H1 (cell line): ENCODE measurements at regions not wholly inside any gene's neighbourhood (a gene's known extent, or its start where the extent isn't known, plus 50 kb on each side); places are given as distances from the start of the nearest gene placed in this dataset.

Experiments
- CTCF ChIA-PET: fragments of 300-600 bp; sonication (Branson Sonifier 250); formaldehyde crosslinking; loops from one replicate; lab custom pipeline; 2021; ENCODE audit not compliant: partially characterized antibody; lab: Charles Lee
- POLR2A ChIA-PET: fragments of 300-600 bp; sonication (Branson Sonifier 250); formaldehyde crosslinking; loops from one replicate; lab custom pipeline; 2021; ENCODE audit warnings: inconsistent platforms; ENCODE audit not compliant: partially characterized antibody; lab: Charles Lee
- DNase-seq, 2 experiments: peaks; one replicate each; pipeline versions ENCODE4 v3.0.0 to v3.0.0-alpha.2; 2010 to 2022; ENCODE audit warnings: low spot score in 2 of 2, low read depth in 1 of 2, mixed read lengths in 1 of 2
- FAIRE-seq: peaks from 2 replicates; lab custom pipeline; 2011; peaks lifted over from hg19 to GRCh38; lab: Jason Lieb, UNC
- H2AFZ ChIP-seq: 2 replicates; pipeline ENCODE4 v1.8.1; 2012; ENCODE audit warnings: low read length, inconsistent platforms
- H2AK5ac ChIP-seq: 2 replicates; pipeline ENCODE4 v1.6.1; 2013; ENCODE audit warnings: low read depth, low read length
- H2BK120ac ChIP-seq: replicated peaks from 2 replicates; pipeline ENCODE3; 2013; ENCODE audit warnings: low read depth, low read length, inconsistent platforms
- H2BK12ac ChIP-seq: 2 replicates; pipeline ENCODE4 v1.6.1; 2013; ENCODE audit warnings: low read depth, low read length
- H2BK15ac ChIP-seq: 2 replicates; pipeline ENCODE4 v1.6.1; 2013; ENCODE audit warnings: low read length
- H2BK20ac ChIP-seq: 2 replicates; pipeline ENCODE4 v1.6.1; 2013; ENCODE audit warnings: low read length
- H2BK5ac ChIP-seq: 2 replicates; pipeline ENCODE4 v1.6.1; 2013; ENCODE audit warnings: low read depth, low read length
- H3K14ac ChIP-seq: 2 replicates; pipeline ENCODE4 v1.6.1; 2013; ENCODE audit warnings: inconsistent platforms; ENCODE audit not compliant: insufficient read length
- H3K18ac ChIP-seq: 2 replicates; pipeline ENCODE4 v1.6.1; 2013; ENCODE audit warnings: low read length; ENCODE audit errors: extremely low read depth
- H3K23ac ChIP-seq: 2 replicates; pipeline ENCODE4 v1.6.1; 2013; ENCODE audit warnings: inconsistent platforms; ENCODE audit not compliant: insufficient read length
- H3K23me2 ChIP-seq: 2 replicates; pipeline ENCODE4 v1.6.1; 2013; ENCODE audit warnings: low read depth, low read length
- H3K27ac ChIP-seq: 2 replicates; pipeline ENCODE4 v1.6.1; 2011; ENCODE audit warnings: low read depth, low read length, inconsistent platforms
- H3K27me3 ChIP-seq, 4 experiments: replicated peaks in 1 of 4; 1 replicate in 1 of 4; 2 replicates in 3 of 4; pipeline versions ENCODE4 v1.6.1 to v1.8.1; 2011 to 2013; ENCODE audit warnings: low read length in 3 of 4, mild to moderate bottlenecking in 3 of 4, inconsistent platforms in 2 of 4, mixed read lengths in 2 of 4, moderate library complexity in 1 of 4; ENCODE audit not compliant: control insufficient read depth in 3 of 4, insufficient read depth in 3 of 4; ENCODE audit errors: extremely low read depth in 1 of 4
- H3K36me3 ChIP-seq, 4 experiments: 2 replicates each; pipeline versions ENCODE4 v1.6.1 to v1.8.1; 2011 to 2013; ENCODE audit warnings: mild to moderate bottlenecking in 4 of 4, low read length in 3 of 4, moderate library complexity in 2 of 4, control low read depth in 1 of 4, inconsistent platforms in 1 of 4; ENCODE audit not compliant: insufficient read depth in 4 of 4, control insufficient read depth in 2 of 4
- H3K4ac ChIP-seq: replicated peaks from 2 replicates; pipeline ENCODE3; 2013; ENCODE audit warnings: low read length, low read depth, mixed read lengths, inconsistent platforms; ENCODE audit not compliant: insufficient read length
- H3K4me1 ChIP-seq, 4 experiments: replicated peaks in 1 of 4; 1 replicate in 1 of 4; 2 replicates in 3 of 4; pipeline versions ENCODE4 v1.6.1 to v1.8.1; 2011 to 2013; ENCODE audit warnings: low read length in 3 of 4, inconsistent platforms in 2 of 4, mixed read lengths in 1 of 4; ENCODE audit not compliant: insufficient read depth in 4 of 4, control insufficient read depth in 3 of 4
- H3K4me2 ChIP-seq, 2 experiments: 2 replicates each; pipeline versions ENCODE4 v1.6.1 to v1.8.1; 2011 to 2013; ENCODE audit warnings: low read depth in 2 of 2, low read length in 2 of 2, control low read depth in 1 of 2, inconsistent platforms in 1 of 2, mild to moderate bottlenecking in 1 of 2; ENCODE audit not compliant: insufficient read depth in 1 of 2
- H3K4me3 ChIP-seq, 4 experiments: fragments of 200-600, 300-600 bp in 1 of 4; sonication (generic), shearing (Covaris generic), sonication (Bioruptor Twin) in 1 of 4; 2 replicates each; pipeline versions ENCODE4 v1.5.1 to v1.8.1; 2011 to 2016; ENCODE audit warnings: low read length in 4 of 4, low read depth in 3 of 4, control low read depth in 2 of 4, inconsistent platforms in 2 of 4, mild to moderate bottlenecking in 2 of 4, mixed read lengths in 1 of 4, moderate library complexity in 1 of 4; ENCODE audit not compliant: insufficient read depth in 2 of 4; ENCODE audit errors: extremely low read depth in 1 of 4
- H3K56ac ChIP-seq: replicated peaks from 2 replicates; pipeline ENCODE3; 2013; ENCODE audit warnings: low read depth, mild to moderate bottlenecking, mixed read lengths, low read length, inconsistent platforms; ENCODE audit not compliant: insufficient read length
- H3K79me1 ChIP-seq: 2 replicates; pipeline ENCODE4 v1.6.1; 2013; ENCODE audit warnings: low read depth, low read length, control low read depth
- H3K79me2 ChIP-seq, 2 experiments: 2 replicates each; pipeline versions ENCODE4 v1.6.1 to v1.8.1; 2012 to 2013; ENCODE audit warnings: low read length in 2 of 2, mild to moderate bottlenecking in 2 of 2, inconsistent platforms in 1 of 2; ENCODE audit not compliant: insufficient read depth in 2 of 2, control insufficient read depth in 1 of 2
- H3K9ac ChIP-seq, 4 experiments: replicated peaks in 1 of 4; 1 replicate in 1 of 4; 2 replicates in 3 of 4; pipeline versions ENCODE4 v1.6.1 to v1.8.1; 2011 to 2013; ENCODE audit warnings: low read depth in 3 of 4, low read length in 3 of 4, control low read depth in 2 of 4, mild to moderate bottlenecking in 2 of 4, moderate library complexity in 2 of 4, inconsistent platforms in 1 of 4; ENCODE audit errors: extremely low read depth in 1 of 4
- H3K9me3 ChIP-seq, 2 experiments: 2 replicates each; pipeline versions ENCODE4 v1.6.1 to v1.8.1; 2012 to 2013; ENCODE audit warnings: mild to moderate bottlenecking in 2 of 2, moderate library complexity in 2 of 2, control low read depth in 1 of 2, inconsistent platforms in 1 of 2, low read depth in 1 of 2, low read length in 1 of 2, mixed read lengths in 1 of 2; ENCODE audit not compliant: insufficient read depth in 2 of 2
- H4K20me1 ChIP-seq, 2 experiments: replicated peaks in 1 of 2; 2 replicates each; pipeline versions ENCODE3 to v1.8.1; 2011 to 2013; ENCODE audit warnings: inconsistent platforms in 2 of 2, low read length in 2 of 2, mild to moderate bottlenecking in 1 of 2; ENCODE audit not compliant: insufficient read depth in 2 of 2, control insufficient read depth in 1 of 2
- H4K5ac ChIP-seq: 2 replicates; pipeline ENCODE4 v1.6.1; 2013; ENCODE audit warnings: low read length, low read depth, mixed read lengths, inconsistent platforms; ENCODE audit not compliant: insufficient read length
- H4K8ac ChIP-seq: 2 replicates; pipeline ENCODE4 v1.8.0; 2013; ENCODE audit warnings: mild to moderate bottlenecking, moderate library complexity, low read length, inconsistent platforms; ENCODE audit not compliant: insufficient read depth; ENCODE audit errors: extremely low read depth
- H4K91ac ChIP-seq: replicated peaks from 2 replicates; pipeline ENCODE3; 2013; ENCODE audit warnings: low read length, mixed read lengths, inconsistent platforms; ENCODE audit not compliant: insufficient read length
- ATF2 ChIP-seq: IDR thresholded peaks from 2 replicates; pipeline ENCODE4 v1.6.1; 2012; ENCODE audit warnings: low read length, inconsistent platforms
- BCL11A ChIP-seq, 2 experiments: IDR thresholded peaks; one replicate each; pipeline ENCODE4 v1.6.1; 2011; ENCODE audit warnings: low read depth in 2 of 2, low read length in 2 of 2, mild to moderate bottlenecking in 2 of 2
- GABPA ChIP-seq: IDR thresholded peaks from 2 replicates; pipeline ENCODE4 v1.6.1; 2011; ENCODE audit warnings: mild to moderate bottlenecking, low read length, moderate library complexity, borderline replicate concordance; ENCODE audit not compliant: insufficient read depth
- JUN ChIP-seq: IDR thresholded peaks from 2 replicates; pipeline ENCODE4 v1.6.1; 2011; ENCODE audit warnings: low read depth, mild to moderate bottlenecking, improper control_type of control experiment, low read length
- KDM4A ChIP-seq: IDR thresholded peaks from one replicate; pipeline ENCODE4 v1.7.1; 2012; ENCODE audit warnings: low read depth, mild to moderate bottlenecking, moderate library complexity, low read length, inconsistent platforms; ENCODE audit not compliant: severe bottlenecking
- RAD21 ChIP-seq, 2 experiments: IDR thresholded peaks in 1 of 2; conservative IDR thresholded peaks in 1 of 2; 2 replicates each; pipeline ENCODE4 v1.6.1; 2011; ENCODE audit warnings: low read depth in 2 of 2, low read length in 2 of 2, improper control_type of control experiment in 1 of 2, inconsistent platforms in 1 of 2, mild to moderate bottlenecking in 1 of 2, moderate library complexity in 1 of 2
- SUZ12 ChIP-seq: fragments of 200-600 bp; sonication (generic); IDR thresholded peaks from 2 replicates; pipeline ENCODE4 v1.6.1; 2012; ENCODE audit warnings: mild to moderate bottlenecking, inconsistent platforms, low read length, moderate library complexity, mixed read lengths
- TEAD4 ChIP-seq: IDR thresholded peaks from 2 replicates; pipeline ENCODE4 v1.6.1; 2012; ENCODE audit warnings: low read depth, low read length, inconsistent platforms, mixed read lengths
- WGBS, 2 experiments: shearing (Covaris generic) in 1 of 2; methylation state at CpG; one replicate each; pipeline versions ENCODE4 v1.1.6 to v1.1.7; 2013 to 2015; ENCODE audit warnings: low lambda C conversion rate in 2 of 2, mixed read lengths in 2 of 2, inconsistent platforms in 1 of 2, low coverage in 1 of 2, missing lambda C conversion rate in 1 of 2; ENCODE audit not compliant: insufficient replicate concordance in 2 of 2, insufficient coverage in 1 of 2, insufficient read length in 1 of 2; ENCODE audit errors: extremely low coverage in 1 of 2, missing lambda C conversion rate in 1 of 2; 5-methylcytosine and 5-hydroxymethylcytosine counted together

GRCh38 chrX:122546269-122546668 lies 637.8 kb upstream of the GRIA3 start:
- Histone ChIP-seq H3K27ac (no peak overlapping the region), H3K79me1 (no peaks in the 10 kb centered on the region), H3K9ac (no peak overlapping the region), H4K91ac (no peak overlapping the region), H4K8ac (no peak overlapping the region), H2BK15ac (no peak overlapping the region), H2BK20ac (no peak overlapping the region), H2BK12ac (no peak overlapping the region), H4K5ac (no peak overlapping the region), H3K14ac (no peak overlapping the region), H3K4ac (no peak overlapping the region), H3K23me2 (no peaks in the 10 kb centered on the region), H3K18ac (no peak overlapping the region), H3K4me1 (no peaks in the 10 kb centered on the region), H3K23ac (no peak overlapping the region), H3K4me2 (no peak overlapping the region), H3K36me3 (no peaks in the 10 kb centered on the region), H3K56ac (no peak overlapping the region), H3K9me3 (no peaks in the 10 kb centered on the region), H4K20me1 (no peaks in the 10 kb centered on the region), H3K4me3 (no peak overlapping the region), H2AK5ac (no peak overlapping the region), H3K27me3 (no peaks in the 10 kb centered on the region), H2BK5ac (no peak overlapping the region), H2BK120ac (no peak overlapping the region), H3K79me2 (no peaks in the 10 kb centered on the region), H2AFZ (no peak overlapping the region)
- TF ChIP-seq BCL11A (IDR thresholded peaks at IDR 0.05; ENCODE audit: low read depth in 2 of 2, low read length in 2 of 2) (no peak), SUZ12 (no peak), ATF2 (no peak), JUN (no peak), KDM4A (no peak), TEAD4 (no peak), RAD21 (IDR thresholded peaks at IDR 0.05 in 1 of 2, conservative IDR thresholded peaks at IDR 0.05 in 1 of 2; ENCODE audit: low read depth in 2 of 2, low read length in 2 of 2) (no peak), GABPA (no peak)
- ChIA-PET POLR2A (no interaction called here), CTCF (no interaction called here)
- no CpG with 5 or more reads among the region's 1 CpG for WGBS, 2 experiments
- no peak for FAIRE-seq
- DNase-seq = no peak
